ENCODE measurements at regions not wholly inside any gene's neighbourhood (a gene's known extent, or its start where the extent isn't known, plus 50 kb on each side); places are given as distances from the start of the nearest gene placed in this dataset.

GRCh38 chr20:22470620-22471026, 113.7 kb downstream of the FOXA2 start:
- H4K20me1 ChIP-seq (ENCODE audit: insufficient read depth, low read length), result no peaks in the 10 kb centered on the region
- no peak overlapping the region for H3K27ac ChIP-seq (ENCODE audit: low read depth, low read length)
- Mint-ChIP-seq H3K9me3 (ENCODE audit: unreplicated experiment) (no peaks in the 10 kb centered on the region), H3K27ac (ENCODE audit: unreplicated experiment) (no peak overlapping the region), H3K27me3 (ENCODE audit: low read depth, unreplicated experiment) (peaks cover 39% of the 10 kb centered on the region), H3K36me3 (ENCODE audit: low read depth, unreplicated experiment) (no peaks in the 10 kb centered on the region), H3K4me3 (ENCODE audit: unreplicated experiment) (no peak overlapping the region), H3K4me1 (ENCODE audit: low read depth, unreplicated experiment) (no peaks in the 10 kb centered on the region)
- DNase-seq (ENCODE audit: low read depth), result no peak
- no peak overlapping the region for H2AFZ ChIP-seq (ENCODE audit: low read depth, low read length)
- no peak overlapping the region for H3K4me3 ChIP-seq (ENCODE audit: insufficient read depth, low read depth, low read length)
- TF ChIP-seq EZH2 (IDR thresholded peaks at IDR 0.05; ENCODE audit: insufficient read depth, low read length), result no peak
- TF ChIP-seq, protein P1, sequence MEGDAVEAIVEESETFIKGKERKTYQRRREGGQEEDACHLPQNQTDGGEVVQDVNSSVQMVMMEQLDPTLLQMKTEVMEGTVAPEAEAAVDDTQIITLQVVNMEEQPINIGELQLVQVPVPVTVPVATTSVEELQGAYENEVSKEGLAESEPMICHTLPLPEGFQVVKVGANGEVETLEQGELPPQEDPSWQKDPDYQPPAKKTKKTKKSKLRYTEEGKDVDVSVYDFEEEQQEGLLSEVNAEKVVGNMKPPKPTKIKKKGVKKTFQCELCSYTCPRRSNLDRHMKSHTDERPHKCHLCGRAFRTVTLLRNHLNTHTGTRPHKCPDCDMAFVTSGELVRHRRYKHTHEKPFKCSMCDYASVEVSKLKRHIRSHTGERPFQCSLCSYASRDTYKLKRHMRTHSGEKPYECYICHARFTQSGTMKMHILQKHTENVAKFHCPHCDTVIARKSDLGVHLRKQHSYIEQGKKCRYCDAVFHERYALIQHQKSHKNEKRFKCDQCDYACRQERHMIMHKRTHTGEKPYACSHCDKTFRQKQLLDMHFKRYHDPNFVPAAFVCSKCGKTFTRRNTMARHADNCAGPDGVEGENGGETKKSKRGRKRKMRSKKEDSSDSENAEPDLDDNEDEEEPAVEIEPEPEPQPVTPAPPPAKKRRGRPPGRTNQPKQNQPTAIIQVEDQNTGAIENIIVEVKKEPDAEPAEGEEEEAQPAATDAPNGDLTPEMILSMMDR (IDR thresholded peaks at IDR 0.05; ENCODE audit: insufficient read depth, low read depth, low read length), result no peak
- H3K27me3 ChIP-seq (ENCODE audit: insufficient read depth, low read length), result no peaks in the 10 kb centered on the region
- no peaks in the 10 kb centered on the region for H3K79me2 ChIP-seq (ENCODE audit: insufficient read depth, low read length)
- H3K4me2 ChIP-seq (ENCODE audit: low read length), result no peak overlapping the region
- H3K4me1 ChIP-seq (ENCODE audit: insufficient read depth, low read length), result no peaks in the 10 kb centered on the region
- no peak overlapping the region for H3K9ac ChIP-seq (ENCODE audit: low read length)
- FAIRE-seq, result no peak
- peaks cover 3% of the 10 kb centered on the region for H3K9me3 ChIP-seq (ENCODE audit: insufficient read depth, low read depth, low read length)
- H3K36me3 ChIP-seq (ENCODE audit: insufficient read depth, low read length), result no peaks in the 10 kb centered on the region

- no peaks in the 10 kb centered on the region for H3K9me3 Mint-ChIP-seq (ENCODE audit: unreplicated experiment)
- no peak for FAIRE-seq
- no peak for DNase-seq (ENCODE audit: low read depth)
- no peak overlapping the region for H3K9ac ChIP-seq (ENCODE audit: low read length)
- H3K4me3 ChIP-seq (ENCODE audit: insufficient read depth, low read depth, low read length), result no peak overlapping the region
- no peaks in the 10 kb centered on the region for H3K4me1 Mint-ChIP-seq (ENCODE audit: low read depth, unreplicated experiment)
- H4K20me1 ChIP-seq (ENCODE audit: insufficient read depth, low read length), result no peaks in the 10 kb centered on the region
- no peak overlapping the region for H3K4me2 ChIP-seq (ENCODE audit: low read length)
- no peaks in the 10 kb centered on the region for H3K27me3 ChIP-seq (ENCODE audit: insufficient read depth, low read length)
- no peaks in the 10 kb centered on the region for H3K79me2 ChIP-seq (ENCODE audit: insufficient read depth, low read length)
- no peaks in the 10 kb centered on the region for H3K36me3 ChIP-seq (ENCODE audit: insufficient read depth, low read length)
- no peak overlapping the region for H2AFZ ChIP-seq (ENCODE audit: low read depth, low read length)
- no peaks in the 10 kb centered on the region for H3K4me1 ChIP-seq (ENCODE audit: insufficient read depth, low read length)
- no peak for TF ChIP-seq EZH2 (IDR thresholded peaks at IDR 0.05; ENCODE audit: insufficient read depth, low read length)
- H3K27ac Mint-ChIP-seq (ENCODE audit: unreplicated experiment), result no peak overlapping the region
- peaks cover 48% of the 10 kb centered on the region for H3K27me3 Mint-ChIP-seq (ENCODE audit: low read depth, unreplicated experiment)
- no peaks in the 10 kb centered on the region for H3K36me3 Mint-ChIP-seq (ENCODE audit: low read depth, unreplicated experiment)
- H3K9me3 ChIP-seq (ENCODE audit: insufficient read depth, low read depth, low read length), result peaks cover under 1% of the 10 kb centered on the region
- H3K27ac ChIP-seq (ENCODE audit: low read depth, low read length), result no peak overlapping the region
- no peak overlapping the region for H3K4me3 Mint-ChIP-seq (ENCODE audit: unreplicated experiment)
These were observed 117.8 kb downstream of the FOXA2 start for GRCh38 chr20:22466447-22467171.

- Histone ChIP-seq H2AFZ (ENCODE audit: low read depth, low read length) (no peak overlapping the region), H3K4me3 (ENCODE audit: insufficient read depth, low read depth, low read length) (no peak overlapping the region), H3K9me3 (ENCODE audit: insufficient read depth, low read depth, low read length) (no peaks in the 10 kb centered on the region), H3K27ac (ENCODE audit: low read depth, low read length) (no peak overlapping the region), H3K4me1 (ENCODE audit: insufficient read depth, low read length) (no peaks in the 10 kb centered on the region), H3K36me3 (ENCODE audit: insufficient read depth, low read length) (no peaks in the 10 kb centered on the region), H3K27me3 (ENCODE audit: insufficient read depth, low read length) (no peaks in the 10 kb centered on the region), H3K79me2 (ENCODE audit: insufficient read depth, low read length) (no peaks in the 10 kb centered on the region), H3K9ac (ENCODE audit: low read length) (no peak overlapping the region), H3K4me2 (ENCODE audit: low read length) (no peak overlapping the region), H4K20me1 (ENCODE audit: insufficient read depth, low read length) (no peaks in the 10 kb centered on the region)
- DNase-seq (ENCODE audit: low read depth) (no peak), FAIRE-seq (no peak)
- Mint-ChIP-seq H3K9me3 (ENCODE audit: unreplicated experiment) (no peaks in the 10 kb centered on the region), H3K36me3 (ENCODE audit: low read depth, unreplicated experiment) (no peaks in the 10 kb centered on the region), H3K27ac (ENCODE audit: unreplicated experiment) (no peak overlapping the region), H3K27me3 (ENCODE audit: low read depth, unreplicated experiment) (peaks cover 52% of the 10 kb centered on the region), H3K4me1 (ENCODE audit: low read depth, unreplicated experiment) (no peaks in the 10 kb centered on the region), H3K4me3 (ENCODE audit: unreplicated experiment) (no peak overlapping the region)
- no peak for TF ChIP-seq EZH2 (IDR thresholded peaks at IDR 0.05; ENCODE audit: insufficient read depth, low read length)
- TF ChIP-seq, protein P1 (IDR thresholded peaks at IDR 0.05; ENCODE audit: insufficient read depth, low read depth, low read length), result no peak
These were observed 118.5 kb downstream of the FOXA2 start for GRCh38 chr20:22465622-22466446.

Data from astrocyte (in vitro differentiated cells and primary cell).